K562 (cell line): ENCODE measurements at regions not wholly inside any gene's neighbourhood (a gene's known extent, or its start where the extent isn't known, plus 50 kb on each side); places are given as distances from the start of the nearest gene placed in this dataset.

Source experiments
- ATAC-seq: fragments of 200-7000 bp; cut with Tn5 transposase; 3 replicates; pipeline ENCODE4 v1.9.1; 2020; ENCODE audit warnings: moderate library complexity
- BruUV-seq: library from RNA; stranded (reverse); fragments of 400-500 nt; replicated peaks from 2 replicates; lab custom pipeline; 2021; lab: Mats Ljungman, UMichigan
- CTCF ChIA-PET: fragments of 300-600 bp; formaldehyde crosslinking; extraction: SDS; loops from one replicate; lab custom pipeline; 2021; ENCODE audit warnings: low intra/inter-chr PET ratio; lab: Yijun Ruan, JAX
- POLR2A ChIA-PET: fragments of 300-600, 350-650 bp; sonication (Branson Sonifier 250); formaldehyde crosslinking; extraction: SDS; loops from one replicate; lab custom pipeline; 2021; ENCODE audit warnings: antibody characterized with exemption, inconsistent platforms; lab: Yijun Ruan, JAX
- DNase-seq, 4 experiments: peaks; one replicate each; pipeline versions ENCODE4 v3.0.0 to v3.0.0-alpha.2; 2011 to 2018; ENCODE audit warnings: low spot score in 3 of 4, mixed read lengths in 3 of 4; ENCODE audit errors: extremely low read depth in 1 of 4
- FAIRE-seq: peaks from 2 replicates; lab custom pipeline; 2011; peaks lifted over from hg19 to GRCh38; lab: Jason Lieb, UNC
- H2AFZ ChIP-seq: 2 replicates; pipeline ENCODE4 v1.6.0; 2011; ENCODE audit warnings: low read depth, low read length, control low read depth, inconsistent platforms
- H3K27ac ChIP-seq: fragments of 200-600 bp; 3 replicates; pipeline ENCODE4 v1.8.0; 2011; ENCODE audit warnings: low read depth, mild to moderate bottlenecking, control low read depth, inconsistent platforms, low read length, moderate library complexity, mixed read lengths; ENCODE audit errors: extremely low read depth
- H3K27me3 ChIP-seq, 2 experiments: fragments of 300-600 bp in 1 of 2; 2 replicates in 1 of 2; 3 replicates in 1 of 2; pipeline versions ENCODE4 v1.6.0 to v1.8.0; 2011; ENCODE audit warnings: inconsistent platforms in 2 of 2, low read length in 2 of 2, mild to moderate bottlenecking in 1 of 2, mixed read lengths in 1 of 2, moderate library complexity in 1 of 2; ENCODE audit not compliant: control insufficient read depth in 2 of 2, insufficient read depth in 2 of 2
- H3K36me3 ChIP-seq: fragments of 300-600 bp; 3 replicates; pipeline ENCODE4 v1.8.0; 2011; ENCODE audit warnings: mild to moderate bottlenecking, low read length, inconsistent platforms; ENCODE audit not compliant: control insufficient read depth, insufficient read depth
- H3K4me1 ChIP-seq, 2 experiments: fragments of 200-600 bp in 1 of 2; replicated peaks in 1 of 2; 2 replicates in 1 of 2; 3 replicates in 1 of 2; pipeline versions ENCODE4 v1.5.1 to v1.8.0; 2011; ENCODE audit warnings: inconsistent platforms in 2 of 2, low read length in 2 of 2, mild to moderate bottlenecking in 1 of 2, mixed read lengths in 1 of 2, moderate library complexity in 1 of 2; ENCODE audit not compliant: control insufficient read depth in 2 of 2, insufficient read depth in 2 of 2
- H3K4me2 ChIP-seq: 2 replicates; pipeline ENCODE4 v1.6.1; 2011; ENCODE audit warnings: low read length, control low read depth, inconsistent platforms, mixed read lengths; ENCODE audit not compliant: insufficient read depth
- H3K4me3 ChIP-seq: fragments of 200-600 bp; sonication (generic), shearing (Covaris generic); 2 replicates; pipeline ENCODE4 v1.5.1; 2016; ENCODE audit warnings: control low read depth, inconsistent platforms
- H3K79me2 ChIP-seq: fragments of 200-600 bp; 3 replicates; pipeline ENCODE4 v1.8.0; 2011; ENCODE audit warnings: low read length, inconsistent platforms; ENCODE audit not compliant: control insufficient read depth, insufficient read depth
- H3K9ac ChIP-seq, 2 experiments: 2 replicates each; pipeline versions ENCODE4 v1.6.0 to v1.6.1; 2011; ENCODE audit warnings: low read depth in 2 of 2, low read length in 2 of 2, control low read depth in 1 of 2, inconsistent platforms in 1 of 2, mild to moderate bottlenecking in 1 of 2, mixed read lengths in 1 of 2; ENCODE audit not compliant: insufficient read depth in 1 of 2
- H3K9me1 ChIP-seq: one replicate; pipeline ENCODE4 v1.6.0; 2011; ENCODE audit warnings: inconsistent platforms, mild to moderate bottlenecking, low read length, moderate library complexity; ENCODE audit not compliant: control insufficient read depth, insufficient read depth
- H3K9me3 ChIP-seq: replicated peaks from 2 replicates; pipeline ENCODE4 v1.5.1; 2011; ENCODE audit warnings: low read depth, low read length, inconsistent platforms; ENCODE audit not compliant: control insufficient read depth, insufficient read depth
- H4K20me1 ChIP-seq: replicated peaks from 2 replicates; pipeline ENCODE4 v1.6.1; 2011; ENCODE audit warnings: low read length, inconsistent platforms, mixed read lengths; ENCODE audit not compliant: control insufficient read depth, insufficient read depth
- BCL6 ChIP-seq: fragments of 250-450 bp; sonication (Bioruptor Pico); IDR thresholded peaks from 2 replicates; pipeline ENCODE4 v1.4.0; 2020
- BRD4 ChIP-seq: fragments of 200-600 bp; sonication (generic); IDR thresholded peaks from 2 replicates; pipeline ENCODE4 v1.6.1; 2017; ENCODE audit warnings: inconsistent platforms
- FOXJ2 ChIP-seq: fragments of 200-800 bp; sonication (Bioruptor generic); IDR thresholded peaks from 2 replicates; pipeline ENCODE4 v1.6.1; 2016; ENCODE audit warnings: missing genetic modification characterization, missing compliant biosample characterization
- HNRNPUL1 ChIP-seq: fragments of 200-400 bp; formaldehyde crosslinking; IDR thresholded peaks from 2 replicates; pipeline ENCODE4 v1.6.1; 2017; ENCODE audit warnings: low read length
- KDM4B ChIP-seq, 2 experiments: fragments of 450-650 bp in 1 of 2; sonication (generic) in 1 of 2; IDR thresholded peaks; 2 replicates each; pipeline ENCODE4 v1.6.1; 2016 to 2017; ENCODE audit warnings: borderline replicate concordance in 2 of 2, antibody characterized with exemption in 1 of 2, low read depth in 1 of 2, mild to moderate bottlenecking in 1 of 2
- SRSF3 ChIP-seq: fragments of 200-400 bp; formaldehyde crosslinking; IDR thresholded peaks from 2 replicates; pipeline ENCODE4 v1.6.1; 2016; ENCODE audit warnings: mild to moderate bottlenecking, low read length, moderate library complexity; ENCODE audit not compliant: insufficient read depth
- ZNF354B ChIP-seq: fragments of 250-450 bp; sonication (Bioruptor Pico); IDR thresholded peaks from 2 replicates; pipeline ENCODE4 v1.4.0; 2020
- ZNF696 ChIP-seq: fragments of 250-450 bp; sonication (Bioruptor Pico); conservative IDR thresholded peaks from 2 replicates; pipeline ENCODE4 v1.4.0; 2020; ENCODE audit warnings: mild to moderate bottlenecking, moderate library complexity
- in situ Hi-C: fragments of 300-500 bp; cut with MboI; formaldehyde crosslinking; loops from 4 replicates; pipeline ENCODE4 v1.15.0; 2018; ENCODE audit warnings: inconsistent platforms, mixed read lengths
- intact Hi-C: fragments of 100-400 bp; cut with micrococcal nuclease; formaldehyde crosslinking; loops from 2 replicates; pipeline ENCODE4 v1.14.2; 2022
- TF ChIP-seq, protein P1 (sequence below), 3 experiments: IDR thresholded peaks in 2 of 3; conservative IDR thresholded peaks in 1 of 3; 2 replicates each; pipeline ENCODE4 v1.5.1; 2011 to 2012; ENCODE audit warnings: low read length in 3 of 3, mild to moderate bottlenecking in 3 of 3, control low read depth in 2 of 3, improper control_type of control experiment in 1 of 3, inconsistent platforms in 1 of 3, low read depth in 1 of 3, mixed read lengths in 1 of 3, moderate library complexity in 1 of 3; ENCODE audit not compliant: insufficient read depth in 2 of 3
- TF ChIP-seq, protein P2 (sequence below): sonication (generic); formaldehyde crosslinking; IDR thresholded peaks from 2 replicates; pipeline ENCODE4 v1.8.0; 2023; ENCODE audit warnings: missing genetic modification reagents, mild to moderate bottlenecking, borderline replicate concordance

DNA sequence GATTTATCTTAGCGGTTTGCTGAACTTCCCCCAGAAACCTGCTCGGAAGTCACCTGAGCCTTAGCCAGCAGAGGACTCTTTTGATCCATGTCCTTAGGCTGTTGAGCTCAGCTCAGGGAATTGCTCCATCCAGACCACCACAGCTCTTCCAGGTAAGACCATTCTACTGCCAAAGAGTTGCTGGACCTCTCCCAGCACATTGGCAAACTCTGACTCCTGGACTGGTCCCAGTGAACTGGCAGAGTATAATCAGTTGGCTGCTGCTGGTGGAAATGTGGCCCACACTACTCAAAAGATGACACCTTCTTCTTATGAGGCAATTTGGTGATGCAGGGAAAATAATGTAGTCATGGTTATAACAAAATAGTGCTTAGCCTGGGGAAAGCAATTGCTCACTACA, 308.8 kb upstream of the FIGN start (continued):
- TF ChIP-seq KDM4B (IDR thresholded peaks at IDR 0.05; ENCODE audit: borderline replicate concordance in 2 of 2, low read depth in 1 of 2) (no peak), FOXJ2 (tag) (no peak), SRSF3 (no peak), BCL6 (CRISPR knock-in tag) (no peak)

DNA sequence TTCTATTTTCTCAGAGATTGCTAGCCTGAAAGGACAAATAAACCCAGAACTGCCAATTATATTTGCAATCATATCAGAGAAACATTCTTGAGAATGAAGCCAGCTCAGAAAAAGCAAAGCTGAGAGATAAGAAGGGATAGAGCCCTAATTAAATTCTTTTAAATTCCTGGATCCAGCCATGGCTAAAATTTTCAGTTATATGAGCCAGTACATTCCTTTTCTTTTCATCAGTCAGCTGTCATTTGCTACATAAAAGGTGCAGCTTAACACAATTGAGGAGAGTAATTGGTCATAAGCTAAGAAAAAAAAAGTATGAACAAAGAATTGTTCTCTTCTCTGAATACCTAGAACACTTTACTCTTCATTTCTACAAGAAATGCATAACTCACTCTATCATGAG, 303.5 kb upstream of the FIGN start:
- FAIRE-seq (no peak), ATAC-seq (no peak), DNase-seq (no peak)
- Histone ChIP-seq H3K9ac (no peak overlapping the region), H3K27ac (no peak overlapping the region), H3K27me3 (no peaks in the 10 kb centered on the region), H3K9me1 (no peaks in the 10 kb centered on the region), H3K4me3 (no peak overlapping the region), H3K4me1 (no peaks in the 10 kb centered on the region), H3K79me2 (no peaks in the 10 kb centered on the region), H4K20me1 (no peaks in the 10 kb centered on the region), H3K9me3 (no peaks in the 10 kb centered on the region; the same call in 1 of the 2 replicates), H3K36me3 (no peaks in the 10 kb centered on the region), H3K4me2 (no peak overlapping the region), H2AFZ (no peak overlapping the region)
- BruUV-seq, result no TSS peak
- intact Hi-C loops, result no loop called here
- in situ Hi-C loops, result no loop called here
- POLR2A ChIA-PET, result no interaction called here
- TF ChIP-seq ZNF696 (no peak), HNRNPUL1 (no peak), ZNF354B (CRISPR knock-in tag) (no peak), BRD4 (no peak)
- TF ChIP-seq, protein P1, sequence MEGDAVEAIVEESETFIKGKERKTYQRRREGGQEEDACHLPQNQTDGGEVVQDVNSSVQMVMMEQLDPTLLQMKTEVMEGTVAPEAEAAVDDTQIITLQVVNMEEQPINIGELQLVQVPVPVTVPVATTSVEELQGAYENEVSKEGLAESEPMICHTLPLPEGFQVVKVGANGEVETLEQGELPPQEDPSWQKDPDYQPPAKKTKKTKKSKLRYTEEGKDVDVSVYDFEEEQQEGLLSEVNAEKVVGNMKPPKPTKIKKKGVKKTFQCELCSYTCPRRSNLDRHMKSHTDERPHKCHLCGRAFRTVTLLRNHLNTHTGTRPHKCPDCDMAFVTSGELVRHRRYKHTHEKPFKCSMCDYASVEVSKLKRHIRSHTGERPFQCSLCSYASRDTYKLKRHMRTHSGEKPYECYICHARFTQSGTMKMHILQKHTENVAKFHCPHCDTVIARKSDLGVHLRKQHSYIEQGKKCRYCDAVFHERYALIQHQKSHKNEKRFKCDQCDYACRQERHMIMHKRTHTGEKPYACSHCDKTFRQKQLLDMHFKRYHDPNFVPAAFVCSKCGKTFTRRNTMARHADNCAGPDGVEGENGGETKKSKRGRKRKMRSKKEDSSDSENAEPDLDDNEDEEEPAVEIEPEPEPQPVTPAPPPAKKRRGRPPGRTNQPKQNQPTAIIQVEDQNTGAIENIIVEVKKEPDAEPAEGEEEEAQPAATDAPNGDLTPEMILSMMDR (IDR thresholded peaks at IDR 0.05 in 2 of 3, conservative IDR thresholded peaks at IDR 0.05 in 1 of 3; ENCODE audit: insufficient read depth in 2 of 3, low read depth in 1 of 3, low read length in 3 of 3), result no peak
- TF ChIP-seq, protein P2, sequence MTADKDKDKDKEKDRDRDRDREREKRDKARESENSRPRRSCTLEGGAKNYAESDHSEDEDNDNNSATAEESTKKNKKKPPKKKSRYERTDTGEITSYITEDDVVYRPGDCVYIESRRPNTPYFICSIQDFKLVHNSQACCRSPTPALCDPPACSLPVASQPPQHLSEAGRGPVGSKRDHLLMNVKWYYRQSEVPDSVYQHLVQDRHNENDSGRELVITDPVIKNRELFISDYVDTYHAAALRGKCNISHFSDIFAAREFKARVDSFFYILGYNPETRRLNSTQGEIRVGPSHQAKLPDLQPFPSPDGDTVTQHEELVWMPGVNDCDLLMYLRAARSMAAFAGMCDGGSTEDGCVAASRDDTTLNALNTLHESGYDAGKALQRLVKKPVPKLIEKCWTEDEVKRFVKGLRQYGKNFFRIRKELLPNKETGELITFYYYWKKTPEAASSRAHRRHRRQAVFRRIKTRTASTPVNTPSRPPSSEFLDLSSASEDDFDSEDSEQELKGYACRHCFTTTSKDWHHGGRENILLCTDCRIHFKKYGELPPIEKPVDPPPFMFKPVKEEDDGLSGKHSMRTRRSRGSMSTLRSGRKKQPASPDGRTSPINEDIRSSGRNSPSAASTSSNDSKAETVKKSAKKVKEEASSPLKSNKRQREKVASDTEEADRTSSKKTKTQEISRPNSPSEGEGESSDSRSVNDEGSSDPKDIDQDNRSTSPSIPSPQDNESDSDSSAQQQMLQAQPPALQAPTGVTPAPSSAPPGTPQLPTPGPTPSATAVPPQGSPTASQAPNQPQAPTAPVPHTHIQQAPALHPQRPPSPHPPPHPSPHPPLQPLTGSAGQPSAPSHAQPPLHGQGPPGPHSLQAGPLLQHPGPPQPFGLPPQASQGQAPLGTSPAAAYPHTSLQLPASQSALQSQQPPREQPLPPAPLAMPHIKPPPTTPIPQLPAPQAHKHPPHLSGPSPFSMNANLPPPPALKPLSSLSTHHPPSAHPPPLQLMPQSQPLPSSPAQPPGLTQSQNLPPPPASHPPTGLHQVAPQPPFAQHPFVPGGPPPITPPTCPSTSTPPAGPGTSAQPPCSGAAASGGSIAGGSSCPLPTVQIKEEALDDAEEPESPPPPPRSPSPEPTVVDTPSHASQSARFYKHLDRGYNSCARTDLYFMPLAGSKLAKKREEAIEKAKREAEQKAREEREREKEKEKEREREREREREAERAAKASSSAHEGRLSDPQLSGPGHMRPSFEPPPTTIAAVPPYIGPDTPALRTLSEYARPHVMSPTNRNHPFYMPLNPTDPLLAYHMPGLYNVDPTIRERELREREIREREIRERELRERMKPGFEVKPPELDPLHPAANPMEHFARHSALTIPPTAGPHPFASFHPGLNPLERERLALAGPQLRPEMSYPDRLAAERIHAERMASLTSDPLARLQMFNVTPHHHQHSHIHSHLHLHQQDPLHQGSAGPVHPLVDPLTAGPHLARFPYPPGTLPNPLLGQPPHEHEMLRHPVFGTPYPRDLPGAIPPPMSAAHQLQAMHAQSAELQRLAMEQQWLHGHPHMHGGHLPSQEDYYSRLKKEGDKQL (CRISPR knock-in tag), result no peak
- CTCF ChIA-PET, result no interaction called here
